K562 (cell line): ENCODE measurements at regions not wholly inside any gene's neighbourhood (a gene's known extent, or its start where the extent isn't known, plus 50 kb on each side); places are given as distances from the start of the nearest gene placed in this dataset.
A peak's percentile ranks its signal among the peaks of the same experiment; 100 is the strongest.
"Not testable (repeated sequence)": the region's sequence is repeated elsewhere in the genome, so short reads cannot be mapped to it uniquely, and the experiment has no call there.

ENCODE experiments used
- ATAC-seq: fragments of 200-7000 bp; cut with Tn5 transposase; 3 replicates; pipeline ENCODE4 v1.9.1; 2020; ENCODE audit warnings: moderate library complexity
- BruUV-seq: library from RNA; stranded (reverse); fragments of 400-500 nt; replicated peaks from 2 replicates; lab custom pipeline; 2021; lab: Mats Ljungman, UMichigan
- CTCF ChIA-PET: fragments of 300-600 bp; formaldehyde crosslinking; extraction: SDS; loops from one replicate; lab custom pipeline; 2021; ENCODE audit warnings: low intra/inter-chr PET ratio; lab: Yijun Ruan, JAX
- POLR2A ChIA-PET: fragments of 300-600, 350-650 bp; sonication (Branson Sonifier 250); formaldehyde crosslinking; extraction: SDS; loops from one replicate; lab custom pipeline; 2021; ENCODE audit warnings: antibody characterized with exemption, inconsistent platforms; lab: Yijun Ruan, JAX
- DNase-seq, 4 experiments: peaks; one replicate each; pipeline versions ENCODE4 v3.0.0 to v3.0.0-alpha.2; 2011 to 2018; ENCODE audit warnings: low spot score in 3 of 4, mixed read lengths in 3 of 4; ENCODE audit errors: extremely low read depth in 1 of 4
- FAIRE-seq: peaks from 2 replicates; lab custom pipeline; 2011; peaks lifted over from hg19 to GRCh38; lab: Jason Lieb, UNC
- H2AFZ ChIP-seq: 2 replicates; pipeline ENCODE4 v1.6.0; 2011; ENCODE audit warnings: low read depth, low read length, control low read depth, inconsistent platforms
- H3K27ac ChIP-seq: fragments of 200-600 bp; 3 replicates; pipeline ENCODE4 v1.8.0; 2011; ENCODE audit warnings: low read depth, mild to moderate bottlenecking, control low read depth, inconsistent platforms, low read length, moderate library complexity, mixed read lengths; ENCODE audit errors: extremely low read depth
- H3K27me3 ChIP-seq, 2 experiments: fragments of 300-600 bp in 1 of 2; 2 replicates in 1 of 2; 3 replicates in 1 of 2; pipeline versions ENCODE4 v1.6.0 to v1.8.0; 2011; ENCODE audit warnings: inconsistent platforms in 2 of 2, low read length in 2 of 2, mild to moderate bottlenecking in 1 of 2, mixed read lengths in 1 of 2, moderate library complexity in 1 of 2; ENCODE audit not compliant: control insufficient read depth in 2 of 2, insufficient read depth in 2 of 2
- H3K36me3 ChIP-seq: fragments of 300-600 bp; 3 replicates; pipeline ENCODE4 v1.8.0; 2011; ENCODE audit warnings: mild to moderate bottlenecking, low read length, inconsistent platforms; ENCODE audit not compliant: control insufficient read depth, insufficient read depth
- H3K4me1 ChIP-seq, 2 experiments: fragments of 200-600 bp in 1 of 2; replicated peaks in 1 of 2; 2 replicates in 1 of 2; 3 replicates in 1 of 2; pipeline versions ENCODE4 v1.5.1 to v1.8.0; 2011; ENCODE audit warnings: inconsistent platforms in 2 of 2, low read length in 2 of 2, mild to moderate bottlenecking in 1 of 2, mixed read lengths in 1 of 2, moderate library complexity in 1 of 2; ENCODE audit not compliant: control insufficient read depth in 2 of 2, insufficient read depth in 2 of 2
- H3K4me2 ChIP-seq: 2 replicates; pipeline ENCODE4 v1.6.1; 2011; ENCODE audit warnings: low read length, control low read depth, inconsistent platforms, mixed read lengths; ENCODE audit not compliant: insufficient read depth
- H3K4me3 ChIP-seq: fragments of 200-600 bp; sonication (generic), shearing (Covaris generic); 2 replicates; pipeline ENCODE4 v1.5.1; 2016; ENCODE audit warnings: control low read depth, inconsistent platforms
- H3K79me2 ChIP-seq: fragments of 200-600 bp; 3 replicates; pipeline ENCODE4 v1.8.0; 2011; ENCODE audit warnings: low read length, inconsistent platforms; ENCODE audit not compliant: control insufficient read depth, insufficient read depth
- H3K9ac ChIP-seq, 2 experiments: 2 replicates each; pipeline versions ENCODE4 v1.6.0 to v1.6.1; 2011; ENCODE audit warnings: low read depth in 2 of 2, low read length in 2 of 2, control low read depth in 1 of 2, inconsistent platforms in 1 of 2, mild to moderate bottlenecking in 1 of 2, mixed read lengths in 1 of 2; ENCODE audit not compliant: insufficient read depth in 1 of 2
- H3K9me1 ChIP-seq: one replicate; pipeline ENCODE4 v1.6.0; 2011; ENCODE audit warnings: inconsistent platforms, mild to moderate bottlenecking, low read length, moderate library complexity; ENCODE audit not compliant: control insufficient read depth, insufficient read depth
- H3K9me3 ChIP-seq: replicated peaks from 2 replicates; pipeline ENCODE4 v1.5.1; 2011; ENCODE audit warnings: low read depth, low read length, inconsistent platforms; ENCODE audit not compliant: control insufficient read depth, insufficient read depth
- H4K20me1 ChIP-seq: replicated peaks from 2 replicates; pipeline ENCODE4 v1.6.1; 2011; ENCODE audit warnings: low read length, inconsistent platforms, mixed read lengths; ENCODE audit not compliant: control insufficient read depth, insufficient read depth
- ARID2 ChIP-seq: fragments of 450-650 bp; IDR thresholded peaks from 2 replicates; pipeline ENCODE4 v1.6.1; 2017; ENCODE audit warnings: antibody characterized with exemption, mild to moderate bottlenecking
- ATF7 ChIP-seq: fragments of 450-650 bp; IDR thresholded peaks from 2 replicates; pipeline ENCODE4 v1.7.1; 2014; ENCODE audit warnings: mild to moderate bottlenecking, moderate library complexity
- CBX1 ChIP-seq: sonication (generic); IDR thresholded peaks from 2 replicates; pipeline ENCODE4 v1.6.1; 2016; ENCODE audit warnings: antibody characterized with exemption, low read depth, mild to moderate bottlenecking
- CC2D1A ChIP-seq: fragments of 450-650 bp; IDR thresholded peaks from 2 replicates; pipeline ENCODE4 v1.6.1; 2017; ENCODE audit warnings: mild to moderate bottlenecking
- CREM ChIP-seq: IDR thresholded peaks from 2 replicates; pipeline ENCODE4 v1.6.1; 2014; ENCODE audit warnings: antibody characterized with exemption, low read depth
- CTCF ChIP-seq, 3 experiments: IDR thresholded peaks in 2 of 3; conservative IDR thresholded peaks in 1 of 3; 2 replicates each; pipeline ENCODE4 v1.5.1; 2011 to 2012; ENCODE audit warnings: low read length in 3 of 3, mild to moderate bottlenecking in 3 of 3, control low read depth in 2 of 3, improper control_type of control experiment in 1 of 3, inconsistent platforms in 1 of 3, low read depth in 1 of 3, mixed read lengths in 1 of 3, moderate library complexity in 1 of 3; ENCODE audit not compliant: insufficient read depth in 2 of 3
- DEAF1 ChIP-seq: fragments of 450-650 bp; formaldehyde crosslinking; IDR thresholded peaks from 2 replicates; pipeline ENCODE4 v1.4.0; 2020; ENCODE audit warnings: mild to moderate bottlenecking, moderate library complexity
- MTA3 ChIP-seq: fragments of 450-650 bp; formaldehyde crosslinking; IDR thresholded peaks from 2 replicates; pipeline ENCODE4 v1.6.1; 2017; ENCODE audit warnings: mild to moderate bottlenecking, borderline replicate concordance
- NFIC ChIP-seq: fragments of 450-650 bp; IDR thresholded peaks from 2 replicates; pipeline ENCODE4 v1.6.1; 2017; ENCODE audit warnings: mild to moderate bottlenecking, inconsistent platforms
- NONO ChIP-seq, 2 experiments: fragments of 200-400 bp in 1 of 2; fragments of 450-650 bp in 1 of 2; formaldehyde crosslinking in 1 of 2; IDR thresholded peaks; 2 replicates each; pipeline ENCODE4 v1.6.1; 2017; ENCODE audit warnings: low read depth in 2 of 2, mild to moderate bottlenecking in 2 of 2, moderate library complexity in 2 of 2, low read length in 1 of 2
- NRF1 ChIP-seq, 2 experiments: fragments of 450-650 bp; IDR thresholded peaks in 1 of 2; conservative IDR thresholded peaks in 1 of 2; 2 replicates each; pipeline ENCODE4 v1.6.1; 2014; ENCODE audit warnings: mild to moderate bottlenecking in 2 of 2
- PKNOX1 ChIP-seq: fragments of 450-650 bp; IDR thresholded peaks from 2 replicates; pipeline ENCODE4 v1.6.1; 2016
- POLR2G ChIP-seq: fragments of 200-400 bp; formaldehyde crosslinking; IDR thresholded peaks from 2 replicates; pipeline ENCODE4 v1.6.1; 2017; ENCODE audit warnings: low read depth, mild to moderate bottlenecking, antibody characterized with exemption, low read length, moderate library complexity
- RB1 ChIP-seq: fragments of 450-650 bp; IDR thresholded peaks from 2 replicates; pipeline ENCODE4 v1.6.1; 2017; ENCODE audit warnings: low read depth, mild to moderate bottlenecking
- ZBTB33 ChIP-seq: sonication (generic); formaldehyde crosslinking; IDR thresholded peaks from 2 replicates; pipeline ENCODE4 v1.8.1; 2023; ENCODE audit warnings: mild to moderate bottlenecking, missing genetic modification reagents
- WGBS: fragments of 100-300 bp; shearing (Covaris generic); methylation state at CpG from one replicate; pipeline ENCODE4 v1.1.6; 2016; ENCODE audit warnings: low coverage, mixed read lengths; ENCODE audit not compliant: insufficient coverage; ENCODE audit errors: missing lambda C conversion rate; 5-methylcytosine and 5-hydroxymethylcytosine counted together
- in situ Hi-C: fragments of 300-500 bp; cut with MboI; formaldehyde crosslinking; loops from 4 replicates; pipeline ENCODE4 v1.15.0; 2018; ENCODE audit warnings: inconsistent platforms, mixed read lengths
- intact Hi-C: fragments of 100-400 bp; cut with micrococcal nuclease; formaldehyde crosslinking; loops from 2 replicates; pipeline ENCODE4 v1.14.2; 2022

GRCh38 chr17:64776720-64777414 is 114.8 kb upstream of the SMURF2 start:
- BruUV-seq, H3K27me3 ChIP-seq, H3K4me3 ChIP-seq, in situ Hi-C loops, H3K9me3 ChIP-seq, H3K36me3 ChIP-seq, H3K9me1 ChIP-seq, H3K27ac ChIP-seq, H4K20me1 ChIP-seq, H3K79me2 ChIP-seq, POLR2A ChIA-PET: not testable (repeated sequence)
- DNase-seq = peak; percentile 75 to 80 (median 78)
- H3K4me1 ChIP-seq = peaks cover 0 to 22% of the 10 kb centered on the region in 2 experiments; a peak in 2 of 5 replicates
- FAIRE-seq = peak; percentile 46
- peak overlapping the region; percentile 51; the same call in 1 of the 2 replicates for H2AFZ ChIP-seq
- intact Hi-C loops = loop anchor here (5.0 kb wide), 1 partner anchor 160 kb away; no protein-coding TSS in a partner anchor
- H3K9ac ChIP-seq = 0 out of 4 replicates have a peak overlapping the region, but pooled peaks of 1 of the 2 experiments have one; percentile 35
- WGBS = 13% methylated on average over 31 of the region's 38 CpGs
- peak; percentile 83 for ATAC-seq
- H3K4me2 ChIP-seq = peak overlapping the region; percentile 66
- CTCF ChIA-PET = interaction anchor here (0.6 to 1.6 kb wide), 5 partner anchors 142 to 1387 kb away, joined by 3 to 9 read pairs (median 5); no protein-coding TSS in a partner anchor
- peak; percentile 44; the same call in 1 of the 2 replicates for TF ChIP-seq NFIC
- TF ChIP-seq ZBTB33 (CRISPR knock-in tag) = peak; percentile 75
- peak; percentile 46; the same call in 1 of the 2 replicates for TF ChIP-seq DEAF1 (CRISPR knock-in tag)
- peak; percentile 16; the same call in 1 of the 2 replicates for TF ChIP-seq PKNOX1
- peak; percentile 78 for TF ChIP-seq RB1
- TF ChIP-seq POLR2G = 0 out of 2 replicates have a peak, but pooled peaks have one; percentile 22
- TF ChIP-seq CTCF (IDR thresholded peaks at IDR 0.05 in 2 of 3, conservative IDR thresholded peaks at IDR 0.05 in 1 of 3; ENCODE audit: insufficient read depth in 2 of 3, low read depth in 1 of 3, low read length in 3 of 3) = peak; percentile 83 to 93 (median 88)
- TF ChIP-seq CBX1 = peak; percentile 61; the same call in 1 of the 2 replicates
- TF ChIP-seq NRF1 (conservative IDR thresholded peaks at IDR 0.05 in 1 of 2, IDR thresholded peaks at IDR 0.05 in 1 of 2) = peak; percentile 48 to 64; a peak in 3 of 4 replicates
- peak; percentile 23; the same call in 1 of the 2 replicates for TF ChIP-seq CREM
- 0 out of 4 replicates have a peak, but pooled peaks of 1 of the 2 experiments have one; percentile 23 for TF ChIP-seq NONO (IDR thresholded peaks at IDR 0.05; ENCODE audit: low read depth in 2 of 2, low read length in 1 of 2)
- peak; percentile 49; the same call in 1 of the 2 replicates for TF ChIP-seq ATF7
- peak; percentile 73; the same call in 1 of the 2 replicates for TF ChIP-seq MTA3
- peak; percentile 54; the same call in 1 of the 2 replicates for TF ChIP-seq ARID2
- 0 out of 2 replicates have a peak, but pooled peaks have one; percentile 36 for TF ChIP-seq CC2D1A
